OCI-LY7 (cell line): ENCODE measurements at regions not wholly inside any gene's neighbourhood (a gene's known extent, or its start where the extent isn't known, plus 50 kb on each side); places are given as distances from the start of the nearest gene placed in this dataset.

Experiments
- CTCF ChIP-seq: fragments of 200-600 bp; sonication (generic); conservative IDR thresholded peaks from 2 replicates; pipeline ENCODE4 v1.5.1; 2014; ENCODE audit warnings: mild to moderate bottlenecking, antibody characterized with exemption, low read length, moderate library complexity, mixed read lengths
- EZH2phosphoT487 ChIP-seq: fragments of 200-600 bp; sonication (generic); IDR thresholded peaks from 2 replicates; pipeline ENCODE4 v1.6.1; 2018; ENCODE audit warnings: low read depth, borderline replicate concordance, mild to moderate bottlenecking, mixed run types, antibody characterized with exemption, low read length, moderate library complexity, mixed read lengths

- TF ChIP-seq CTCF (no peak), EZH2phosphoT487 (no peak)
Measured at GRCh38 chr22:48895831-48896765, 931.6 kb downstream of the BRD1 start.
